ENCODE measurements at regions not wholly inside any gene's neighbourhood (a gene's known extent, or its start where the extent isn't known, plus 50 kb on each side); places are given as distances from the start of the nearest gene placed in this dataset.

GRCh38 chr17:72399608-72400487 lies 279.0 kb downstream of the SOX9 start:
- no peak overlapping the region for H3K9ac ChIP-seq (ENCODE audit: low read depth, low read length)
- H3K27ac ChIP-seq (ENCODE audit: low read length): no peak overlapping the region
- H3K4me1 ChIP-seq (ENCODE audit: insufficient read depth, low read length): no peaks in the 10 kb centered on the region
- no peak overlapping the region for H3K4me3 ChIP-seq (ENCODE audit: low read length)
- H3K27me3 ChIP-seq (ENCODE audit: insufficient read depth, low read length): peaks cover 11% of the 10 kb centered on the region
- H3K36me3 ChIP-seq (ENCODE audit: insufficient read depth, low read depth, low read length): no peaks in the 10 kb centered on the region
- no peaks in the 10 kb centered on the region for H3K9me3 ChIP-seq (ENCODE audit: insufficient read depth, low read depth, low read length)

- no peak overlapping the region for H3K27ac ChIP-seq (ENCODE audit: low read length)
- no peaks in the 10 kb centered on the region for H3K4me1 ChIP-seq (ENCODE audit: insufficient read depth, low read length)
Measured at GRCh38 chr17:72400488-72400827, 279.6 kb downstream of the SOX9 start.

GRCh38 chr17:72400863-72401262 lies 280.0 kb downstream of the SOX9 start:
- no peaks in the 10 kb centered on the region for H3K4me1 ChIP-seq (ENCODE audit: insufficient read depth, low read length)
- peaks cover 21% of the 10 kb centered on the region for H3K27me3 ChIP-seq (ENCODE audit: insufficient read depth, low read length)
- H3K4me3 ChIP-seq (ENCODE audit: low read length): no peak overlapping the region
- H3K27ac ChIP-seq (ENCODE audit: low read length): no peak overlapping the region
- no peaks in the 10 kb centered on the region for H3K9me3 ChIP-seq (ENCODE audit: insufficient read depth, low read depth, low read length)
- no peaks in the 10 kb centered on the region for H3K36me3 ChIP-seq (ENCODE audit: insufficient read depth, low read depth, low read length)
- H3K9ac ChIP-seq (ENCODE audit: low read depth, low read length): no peak overlapping the region

More at GRCh38 chr17:72400488-72400827, 279.6 kb downstream of the SOX9 start:
- peaks cover 17% of the 10 kb centered on the region for H3K27me3 ChIP-seq (ENCODE audit: insufficient read depth, low read length)
- H3K4me3 ChIP-seq (ENCODE audit: low read length): no peak overlapping the region
- H3K9ac ChIP-seq (ENCODE audit: low read depth, low read length): no peak overlapping the region
- H3K9me3 ChIP-seq (ENCODE audit: insufficient read depth, low read depth, low read length): no peaks in the 10 kb centered on the region
- H3K36me3 ChIP-seq (ENCODE audit: insufficient read depth, low read depth, low read length): no peaks in the 10 kb centered on the region

- Histone ChIP-seq H3K4me3 (ENCODE audit: low read length) (no peak overlapping the region), H3K27ac (ENCODE audit: low read length) (no peak overlapping the region), H3K9me3 (ENCODE audit: insufficient read depth, low read depth, low read length) (no peaks in the 10 kb centered on the region), H3K4me1 (ENCODE audit: insufficient read depth, low read length) (peaks cover 5% of the 10 kb centered on the region; the same call in 1 of the 2 replicates), H3K27me3 (ENCODE audit: insufficient read depth, low read length) (peaks cover 33% of the 10 kb centered on the region), H3K36me3 (ENCODE audit: insufficient read depth, low read depth, low read length) (no peaks in the 10 kb centered on the region), H3K9ac (ENCODE audit: low read depth, low read length) (no peak overlapping the region)
Measured at GRCh38 chr17:72401883-72402726, 281.3 kb downstream of the SOX9 start.

- Histone ChIP-seq H3K27me3 (ENCODE audit: insufficient read depth, low read length) (peaks cover 40% of the 10 kb centered on the region), H3K9me3 (ENCODE audit: insufficient read depth, low read depth, low read length) (no peaks in the 10 kb centered on the region), H3K27ac (ENCODE audit: low read length) (no peak overlapping the region), H3K9ac (ENCODE audit: low read depth, low read length) (no peak overlapping the region), H3K36me3 (ENCODE audit: insufficient read depth, low read depth, low read length) (no peaks in the 10 kb centered on the region), H3K4me1 (ENCODE audit: insufficient read depth, low read length) (peaks cover 11% of the 10 kb centered on the region; the same call in 1 of the 2 replicates), H3K4me3 (ENCODE audit: low read length) (no peak overlapping the region)
Measured at GRCh38 chr17:72402727-72403210, 281.9 kb downstream of the SOX9 start.

GRCh38 chr17:72403713-72404209 lies 282.9 kb downstream of the SOX9 start:
- Histone ChIP-seq H3K4me1 (ENCODE audit: insufficient read depth, low read length) (peaks cover 12% of the 10 kb centered on the region; the same call in 1 of the 2 replicates), H3K9ac (ENCODE audit: low read depth, low read length) (no peak overlapping the region), H3K4me3 (ENCODE audit: low read length) (no peak overlapping the region), H3K36me3 (ENCODE audit: insufficient read depth, low read depth, low read length) (no peaks in the 10 kb centered on the region), H3K9me3 (ENCODE audit: insufficient read depth, low read depth, low read length) (no peaks in the 10 kb centered on the region), H3K27me3 (ENCODE audit: insufficient read depth, low read length) (peaks cover 50% of the 10 kb centered on the region), H3K27ac (ENCODE audit: low read length) (no peak overlapping the region)

GRCh38 chr17:72404872-72405271 lies 284.1 kb downstream of the SOX9 start:
- Histone ChIP-seq H3K4me1 (ENCODE audit: insufficient read depth, low read length) (peaks cover 12% of the 10 kb centered on the region; the same call in 1 of the 2 replicates), H3K36me3 (ENCODE audit: insufficient read depth, low read depth, low read length) (no peaks in the 10 kb centered on the region), H3K27ac (ENCODE audit: low read length) (no peak overlapping the region), H3K4me3 (ENCODE audit: low read length) (no peak overlapping the region), H3K9ac (ENCODE audit: low read depth, low read length) (no peak overlapping the region), H3K27me3 (ENCODE audit: insufficient read depth, low read length) (peaks cover 61% of the 10 kb centered on the region), H3K9me3 (ENCODE audit: insufficient read depth, low read depth, low read length) (no peaks in the 10 kb centered on the region)

- H3K9me3 ChIP-seq (ENCODE audit: insufficient read depth, low read depth, low read length): no peaks in the 10 kb centered on the region
- H3K36me3 ChIP-seq (ENCODE audit: insufficient read depth, low read depth, low read length): no peaks in the 10 kb centered on the region
- no peak overlapping the region for H3K9ac ChIP-seq (ENCODE audit: low read depth, low read length)
- H3K4me1 ChIP-seq (ENCODE audit: insufficient read depth, low read length): peaks cover 12% of the 10 kb centered on the region; the same call in 1 of the 2 replicates
- no peak overlapping the region for H3K27ac ChIP-seq (ENCODE audit: low read length)
- no peak overlapping the region for H3K4me3 ChIP-seq (ENCODE audit: low read length)
- peaks cover 70% of the 10 kb centered on the region for H3K27me3 ChIP-seq (ENCODE audit: insufficient read depth, low read length)
Measured at GRCh38 chr17:72405662-72406230, 284.9 kb downstream of the SOX9 start.

- no peak overlapping the region for H3K27ac ChIP-seq (ENCODE audit: low read length)
- no peak overlapping the region for H3K9ac ChIP-seq (ENCODE audit: low read depth, low read length)
- peaks cover 77% of the 10 kb centered on the region for H3K27me3 ChIP-seq (ENCODE audit: insufficient read depth, low read length)
- peaks cover 12% of the 10 kb centered on the region; the same call in 1 of the 2 replicates for H3K4me1 ChIP-seq (ENCODE audit: insufficient read depth, low read length)
- no peak overlapping the region for H3K4me3 ChIP-seq (ENCODE audit: low read length)
- no peaks in the 10 kb centered on the region for H3K36me3 ChIP-seq (ENCODE audit: insufficient read depth, low read depth, low read length)
- H3K9me3 ChIP-seq (ENCODE audit: insufficient read depth, low read depth, low read length): no peaks in the 10 kb centered on the region
Measured at GRCh38 chr17:72406498-72406897, 285.7 kb downstream of the SOX9 start.

GRCh38 chr17:72407336-72407909 lies 286.6 kb downstream of the SOX9 start:
- H3K4me3 ChIP-seq (ENCODE audit: low read length): no peak overlapping the region
- peaks cover 12% of the 10 kb centered on the region; the same call in 1 of the 2 replicates for H3K4me1 ChIP-seq (ENCODE audit: insufficient read depth, low read length)
- H3K9me3 ChIP-seq (ENCODE audit: insufficient read depth, low read depth, low read length): no peaks in the 10 kb centered on the region
- no peaks in the 10 kb centered on the region for H3K36me3 ChIP-seq (ENCODE audit: insufficient read depth, low read depth, low read length)
- no peak overlapping the region for H3K27ac ChIP-seq (ENCODE audit: low read length)
- H3K27me3 ChIP-seq (ENCODE audit: insufficient read depth, low read length): peaks cover 81% of the 10 kb centered on the region
- no peak overlapping the region for H3K9ac ChIP-seq (ENCODE audit: low read depth, low read length)

GRCh38 chr17:72407931-72408330 lies 287.1 kb downstream of the SOX9 start:
- Histone ChIP-seq H3K36me3 (ENCODE audit: insufficient read depth, low read depth, low read length) (no peaks in the 10 kb centered on the region), H3K4me3 (ENCODE audit: low read length) (no peak overlapping the region), H3K4me1 (ENCODE audit: insufficient read depth, low read length) (peaks cover 12% of the 10 kb centered on the region; the same call in 1 of the 2 replicates), H3K9ac (ENCODE audit: low read depth, low read length) (no peak overlapping the region), H3K9me3 (ENCODE audit: insufficient read depth, low read depth, low read length) (no peaks in the 10 kb centered on the region), H3K27ac (ENCODE audit: low read length) (no peak overlapping the region), H3K27me3 (ENCODE audit: insufficient read depth, low read length) (peaks cover 81% of the 10 kb centered on the region)
